ENCODE measurements at regions not wholly inside any gene's neighbourhood (a gene's known extent, or its start where the extent isn't known, plus 50 kb on each side); places are given as distances from the start of the nearest gene placed in this dataset.

DNA sequence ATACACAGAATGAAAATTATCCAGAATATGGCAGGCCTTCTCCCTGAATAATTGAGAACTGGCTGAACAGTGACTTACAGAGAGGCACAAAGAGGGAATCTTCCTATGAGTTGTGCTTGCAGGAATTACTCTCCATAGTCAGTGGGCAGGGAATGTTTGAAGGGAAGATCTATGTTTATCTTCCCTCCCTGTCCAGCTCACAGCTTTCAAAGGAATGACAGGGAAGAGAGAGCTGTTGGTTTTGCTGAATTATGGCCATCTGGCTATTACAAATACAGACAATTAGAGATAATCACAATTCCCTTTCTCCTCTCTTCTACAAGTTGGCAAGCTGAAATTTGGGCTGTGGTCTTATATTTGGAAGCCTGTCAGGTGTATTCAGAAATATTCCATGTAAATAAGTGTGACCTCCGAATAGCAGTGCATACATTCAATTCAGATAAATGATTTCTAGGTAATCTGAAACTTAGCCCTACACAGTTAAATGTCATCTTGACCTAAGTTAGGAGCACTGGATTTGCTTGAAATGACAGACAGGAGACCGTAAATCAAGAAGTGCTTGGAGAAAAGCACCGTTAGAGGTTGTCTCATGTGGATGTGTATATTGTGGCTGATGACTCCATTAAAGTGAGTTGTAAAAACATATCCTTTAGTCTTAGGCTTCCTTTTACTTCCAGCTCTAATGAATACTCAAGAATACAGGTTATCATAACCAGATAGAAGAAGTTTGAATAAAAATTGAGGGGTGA, 136.8 kb downstream of the C4orf33 start:
- no peak for DNase-seq (ENCODE audit: low read depth, low spot score)

DNA sequence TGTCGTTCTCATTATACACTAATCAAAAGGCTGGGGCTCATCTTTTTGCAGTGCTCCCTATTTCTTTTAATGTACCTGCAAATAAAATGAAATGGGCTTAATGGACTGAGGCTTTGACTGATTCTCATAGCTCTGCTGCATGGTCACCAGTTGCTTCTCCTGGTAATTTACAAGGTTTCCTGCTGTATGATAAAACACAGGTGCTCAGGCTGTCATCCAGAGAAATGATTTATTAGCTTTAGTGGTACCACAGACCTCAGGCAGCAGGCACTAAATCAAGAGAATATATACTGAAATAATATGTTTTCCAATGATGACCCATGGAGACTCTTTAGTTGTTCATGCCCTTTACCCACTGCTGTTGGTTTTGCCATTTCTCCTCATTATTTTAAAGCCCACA, 137.7 kb downstream of the C4orf33 start:
- DNase-seq (ENCODE audit: low read depth, low spot score), result no peak
- Histone ChIP-seq H3K36me3 (ENCODE audit: insufficient read depth, insufficient read length, low read length) (no peaks in the 10 kb centered on the region), H3K4me1 (ENCODE audit: insufficient read depth, insufficient read length) (no peaks in the 10 kb centered on the region), H3K27me3 (ENCODE audit: insufficient read depth, insufficient read length) (no peaks in the 10 kb centered on the region), H3K4me3 (ENCODE audit: insufficient read length, low read depth) (no peak overlapping the region), H3K9me3 (ENCODE audit: insufficient read depth, low read length) (no peaks in the 10 kb centered on the region), H3K9ac (ENCODE audit: insufficient read length, low read depth) (no peak overlapping the region)
- no peak for TF ChIP-seq YY1 (IDR thresholded peaks at IDR 0.05; ENCODE audit: insufficient read depth, insufficient read length)
- TF ChIP-seq SUZ12 (IDR thresholded peaks at IDR 0.05; ENCODE audit: extremely low read depth, insufficient read depth, insufficient read length), result no peak
- TF ChIP-seq ZNF274 (IDR thresholded peaks at IDR 0.05; ENCODE audit: low read depth, low read length), result no peak

More for the DNA sequence above, 136.8 kb downstream of the C4orf33 start:
- Histone ChIP-seq H3K36me3 (ENCODE audit: insufficient read depth, insufficient read length, low read length) (no peaks in the 10 kb centered on the region), H3K9ac (ENCODE audit: insufficient read length, low read depth) (no peak overlapping the region), H3K9me3 (ENCODE audit: insufficient read depth, low read length) (no peaks in the 10 kb centered on the region), H3K27me3 (ENCODE audit: insufficient read depth, insufficient read length) (no peaks in the 10 kb centered on the region), H3K4me1 (ENCODE audit: insufficient read depth, insufficient read length) (no peaks in the 10 kb centered on the region), H3K4me3 (ENCODE audit: insufficient read length, low read depth) (no peak overlapping the region)
- no peak for TF ChIP-seq ZNF274 (IDR thresholded peaks at IDR 0.05; ENCODE audit: low read depth, low read length)
- TF ChIP-seq YY1 (IDR thresholded peaks at IDR 0.05; ENCODE audit: insufficient read depth, insufficient read length), result no peak
- TF ChIP-seq SUZ12 (IDR thresholded peaks at IDR 0.05; ENCODE audit: extremely low read depth, insufficient read depth, insufficient read length), result no peak

DNA sequence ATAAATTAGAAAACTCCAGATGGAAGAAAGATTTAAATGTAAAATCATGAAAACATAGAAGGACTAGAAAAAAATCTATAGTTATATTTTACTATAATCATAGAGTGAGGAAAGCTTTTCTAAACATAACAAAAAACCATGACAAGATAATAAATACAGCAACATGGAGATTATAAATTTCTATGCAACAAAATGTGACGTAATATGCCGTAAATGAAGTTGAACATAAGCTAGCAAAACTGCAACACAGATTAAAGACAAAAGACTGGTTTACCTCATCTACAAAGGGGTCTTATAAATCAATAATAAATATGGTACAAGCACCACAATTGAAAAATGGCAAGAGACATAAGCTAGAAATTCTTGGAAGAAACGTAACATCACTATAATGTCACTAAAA, 140.4 kb downstream of the C4orf33 start:
- TF ChIP-seq YY1 (IDR thresholded peaks at IDR 0.05; ENCODE audit: insufficient read depth, insufficient read length) (no peak), SUZ12 (IDR thresholded peaks at IDR 0.05; ENCODE audit: extremely low read depth, insufficient read depth, insufficient read length) (no peak), ZNF274 (IDR thresholded peaks at IDR 0.05; ENCODE audit: low read depth, low read length) (no peak)
- H3K4me3 ChIP-seq (ENCODE audit: insufficient read length, low read depth), result no peak overlapping the region
- no peaks in the 10 kb centered on the region for H3K27me3 ChIP-seq (ENCODE audit: insufficient read depth, insufficient read length)
- no peaks in the 10 kb centered on the region for H3K36me3 ChIP-seq (ENCODE audit: insufficient read depth, insufficient read length, low read length)
- no peak for DNase-seq (ENCODE audit: low read depth, low spot score)
- H3K9ac ChIP-seq (ENCODE audit: insufficient read length, low read depth), result no peak overlapping the region
- no peaks in the 10 kb centered on the region for H3K4me1 ChIP-seq (ENCODE audit: insufficient read depth, insufficient read length)
- H3K9me3 ChIP-seq (ENCODE audit: insufficient read depth, low read length), result no peaks in the 10 kb centered on the region

DNA sequence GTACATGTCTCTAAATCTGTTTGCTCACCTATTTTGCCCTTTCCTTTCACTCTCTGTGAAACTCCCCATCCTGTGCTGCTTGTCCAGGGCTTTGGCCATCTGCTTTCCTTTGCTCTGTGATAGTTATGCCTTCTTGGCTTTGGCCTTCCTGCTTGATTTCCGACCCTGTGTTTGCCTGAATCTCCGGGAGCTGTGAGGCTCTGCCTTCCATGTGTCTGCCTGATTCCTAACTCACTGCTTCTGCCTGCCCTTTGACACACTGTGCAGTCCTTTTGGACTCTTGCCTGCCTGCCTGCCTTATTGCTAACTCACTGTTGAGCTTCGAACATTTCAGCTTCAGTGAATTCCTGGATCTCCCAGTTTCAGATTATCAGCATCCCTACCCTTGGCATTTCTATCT, 143.1 kb downstream of the C4orf33 start:
- TF ChIP-seq YY1 (IDR thresholded peaks at IDR 0.05; ENCODE audit: insufficient read depth, insufficient read length) (no peak), SUZ12 (IDR thresholded peaks at IDR 0.05; ENCODE audit: extremely low read depth, insufficient read depth, insufficient read length) (no peak)
- H3K4me1 ChIP-seq (ENCODE audit: insufficient read depth, insufficient read length), result no peaks in the 10 kb centered on the region
- DNase-seq (ENCODE audit: low read depth, low spot score), result no peak
- no peak overlapping the region for H3K4me3 ChIP-seq (ENCODE audit: insufficient read length, low read depth)
- no peaks in the 10 kb centered on the region for H3K27me3 ChIP-seq (ENCODE audit: insufficient read depth, insufficient read length)
- no peaks in the 10 kb centered on the region for H3K9me3 ChIP-seq (ENCODE audit: insufficient read depth, low read length)
- no peak overlapping the region for H3K9ac ChIP-seq (ENCODE audit: insufficient read length, low read depth)
- no peaks in the 10 kb centered on the region for H3K36me3 ChIP-seq (ENCODE audit: insufficient read depth, insufficient read length, low read length)

DNA sequence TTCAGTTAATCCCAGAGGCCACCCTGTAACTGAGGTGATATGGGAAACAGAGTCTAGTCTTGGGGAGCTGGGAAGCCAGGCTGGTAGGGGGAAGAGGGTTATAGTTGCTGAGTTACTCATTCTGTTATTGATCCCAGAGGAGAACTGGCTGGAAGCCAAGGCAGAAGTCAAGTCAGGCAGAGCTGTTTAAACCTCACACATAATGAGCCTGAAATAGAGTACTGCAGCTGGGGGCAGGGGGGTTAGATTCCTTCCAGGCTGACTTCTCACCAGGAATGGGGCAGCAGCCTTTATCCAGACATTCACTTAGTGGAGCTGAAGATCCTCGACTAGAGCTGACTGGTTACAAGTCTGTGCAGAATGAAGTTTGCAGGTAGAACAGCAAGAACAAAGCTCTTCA, 144.9 kb downstream of the C4orf33 start:
- DNase-seq (ENCODE audit: low read depth, low spot score), result no peak
- Histone ChIP-seq H3K36me3 (ENCODE audit: insufficient read depth, insufficient read length, low read length) (no peaks in the 10 kb centered on the region), H3K27me3 (ENCODE audit: insufficient read depth, insufficient read length) (no peaks in the 10 kb centered on the region), H3K9me3 (ENCODE audit: insufficient read depth, low read length) (no peaks in the 10 kb centered on the region), H3K4me3 (ENCODE audit: insufficient read length, low read depth) (no peak overlapping the region), H3K9ac (ENCODE audit: insufficient read length, low read depth) (no peak overlapping the region), H3K4me1 (ENCODE audit: insufficient read depth, insufficient read length) (no peaks in the 10 kb centered on the region)
- TF ChIP-seq ZNF274 (IDR thresholded peaks at IDR 0.05; ENCODE audit: low read depth, low read length) (no peak), SUZ12 (IDR thresholded peaks at IDR 0.05; ENCODE audit: extremely low read depth, insufficient read depth, insufficient read length) (no peak), YY1 (IDR thresholded peaks at IDR 0.05; ENCODE audit: insufficient read depth, insufficient read length) (no peak)

DNA sequence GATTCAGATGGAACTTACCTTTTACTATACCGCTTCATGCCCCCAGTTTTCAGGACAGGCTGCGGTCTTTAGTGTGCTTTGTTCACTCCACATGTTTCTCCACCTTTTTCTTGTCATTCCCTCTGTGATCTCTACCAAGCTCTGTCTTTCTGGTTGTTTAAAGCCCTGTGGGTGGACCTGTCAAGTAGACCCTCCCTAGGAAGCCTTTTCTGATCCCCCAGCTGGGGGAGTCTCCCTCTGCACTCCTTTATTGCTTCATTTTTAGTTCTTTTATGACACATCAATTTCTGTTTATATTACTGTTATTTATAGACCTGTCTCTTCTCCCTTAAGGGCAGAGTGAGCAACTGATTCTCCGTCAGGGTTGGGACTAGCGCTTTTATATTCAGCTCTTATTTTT, 150.2 kb downstream of the C4orf33 start:
- Histone ChIP-seq H3K36me3 (ENCODE audit: insufficient read depth, insufficient read length, low read length) (no peaks in the 10 kb centered on the region), H3K27me3 (ENCODE audit: insufficient read depth, insufficient read length) (no peaks in the 10 kb centered on the region), H3K4me3 (ENCODE audit: insufficient read length, low read depth) (no peak overlapping the region), H3K9me3 (ENCODE audit: insufficient read depth, low read length) (no peaks in the 10 kb centered on the region), H3K4me1 (ENCODE audit: insufficient read depth, insufficient read length) (no peaks in the 10 kb centered on the region), H3K9ac (ENCODE audit: insufficient read length, low read depth) (no peak overlapping the region)
- TF ChIP-seq ZNF274 (IDR thresholded peaks at IDR 0.05; ENCODE audit: low read depth, low read length), result no peak
- no peak for TF ChIP-seq SUZ12 (IDR thresholded peaks at IDR 0.05; ENCODE audit: extremely low read depth, insufficient read depth, insufficient read length)
- TF ChIP-seq YY1 (IDR thresholded peaks at IDR 0.05; ENCODE audit: insufficient read depth, insufficient read length), result no peak
- no peak for DNase-seq (ENCODE audit: low read depth, low spot score)

DNA sequence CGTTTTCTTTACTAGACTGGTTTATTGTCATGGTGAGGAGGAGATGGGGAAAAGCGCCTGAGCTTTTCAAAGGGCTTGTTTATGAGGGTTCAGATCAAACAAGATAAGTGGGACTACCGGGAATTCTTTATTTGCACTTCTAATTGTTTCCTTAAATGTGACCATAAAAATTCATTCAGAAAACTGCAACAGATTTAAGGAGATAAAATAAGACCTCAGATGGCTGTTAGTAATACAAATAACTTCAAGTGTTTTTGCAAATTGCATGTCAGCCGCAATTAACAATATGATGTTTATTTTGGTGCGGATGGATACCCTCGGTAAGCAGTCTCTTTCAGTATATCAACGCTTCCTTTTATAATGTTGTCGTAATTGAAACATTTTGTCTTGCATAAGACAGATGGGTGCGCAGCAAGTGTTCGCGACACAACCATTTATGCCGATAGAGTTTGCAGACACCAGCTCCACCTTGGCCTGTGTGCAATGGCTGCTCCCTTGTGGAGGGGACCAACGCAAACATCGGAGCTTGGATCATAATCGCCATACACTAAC, 151.0 kb downstream of the C4orf33 start:
- Histone ChIP-seq H3K4me3 (ENCODE audit: insufficient read length, low read depth) (no peak overlapping the region), H3K27me3 (ENCODE audit: insufficient read depth, insufficient read length) (no peaks in the 10 kb centered on the region), H3K9ac (ENCODE audit: insufficient read length, low read depth) (no peak overlapping the region), H3K9me3 (ENCODE audit: insufficient read depth, low read length) (no peaks in the 10 kb centered on the region), H3K36me3 (ENCODE audit: insufficient read depth, insufficient read length, low read length) (no peaks in the 10 kb centered on the region), H3K4me1 (ENCODE audit: insufficient read depth, insufficient read length) (no peaks in the 10 kb centered on the region)
- TF ChIP-seq SUZ12 (IDR thresholded peaks at IDR 0.05; ENCODE audit: extremely low read depth, insufficient read depth, insufficient read length) (no peak), YY1 (IDR thresholded peaks at IDR 0.05; ENCODE audit: insufficient read depth, insufficient read length) (no peak), ZNF274 (IDR thresholded peaks at IDR 0.05; ENCODE audit: low read depth, low read length) (no peak)
- DNase-seq (ENCODE audit: low read depth, low spot score), result no peak
